ENCODE measurements at regions not wholly inside any gene's neighbourhood (a gene's known extent, or its start where the extent isn't known, plus 50 kb on each side); places are given as distances from the start of the nearest gene placed in this dataset.

DNA sequence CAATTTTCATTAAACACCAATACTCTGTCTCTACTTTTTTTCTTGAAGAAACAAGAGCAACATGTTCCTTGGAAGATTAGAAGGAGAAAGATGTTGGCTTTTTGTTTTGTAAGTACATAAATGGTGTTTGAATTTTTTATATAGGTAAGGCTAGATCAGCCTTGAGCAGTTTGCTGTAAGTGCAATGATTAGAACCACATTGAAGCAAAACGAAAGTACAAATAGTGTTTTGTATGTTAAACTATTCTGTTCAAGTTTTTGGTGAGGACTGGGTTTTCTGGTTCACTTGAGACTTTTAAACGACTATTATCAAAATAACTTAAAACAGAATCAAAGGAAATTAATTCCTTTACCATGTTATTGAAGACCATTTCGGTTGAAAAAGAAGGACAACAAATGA, 162.9 kb upstream of the NRP1 start:
- no peak for DNase-seq (ENCODE audit: low spot score in 2 of 2)
- TF ChIP-seq, protein P1, sequence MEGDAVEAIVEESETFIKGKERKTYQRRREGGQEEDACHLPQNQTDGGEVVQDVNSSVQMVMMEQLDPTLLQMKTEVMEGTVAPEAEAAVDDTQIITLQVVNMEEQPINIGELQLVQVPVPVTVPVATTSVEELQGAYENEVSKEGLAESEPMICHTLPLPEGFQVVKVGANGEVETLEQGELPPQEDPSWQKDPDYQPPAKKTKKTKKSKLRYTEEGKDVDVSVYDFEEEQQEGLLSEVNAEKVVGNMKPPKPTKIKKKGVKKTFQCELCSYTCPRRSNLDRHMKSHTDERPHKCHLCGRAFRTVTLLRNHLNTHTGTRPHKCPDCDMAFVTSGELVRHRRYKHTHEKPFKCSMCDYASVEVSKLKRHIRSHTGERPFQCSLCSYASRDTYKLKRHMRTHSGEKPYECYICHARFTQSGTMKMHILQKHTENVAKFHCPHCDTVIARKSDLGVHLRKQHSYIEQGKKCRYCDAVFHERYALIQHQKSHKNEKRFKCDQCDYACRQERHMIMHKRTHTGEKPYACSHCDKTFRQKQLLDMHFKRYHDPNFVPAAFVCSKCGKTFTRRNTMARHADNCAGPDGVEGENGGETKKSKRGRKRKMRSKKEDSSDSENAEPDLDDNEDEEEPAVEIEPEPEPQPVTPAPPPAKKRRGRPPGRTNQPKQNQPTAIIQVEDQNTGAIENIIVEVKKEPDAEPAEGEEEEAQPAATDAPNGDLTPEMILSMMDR (IDR thresholded peaks at IDR 0.05), result no peak
- TF ChIP-seq POLR2A (IDR thresholded peaks at IDR 0.05), result no peak
- intact Hi-C loops (cut with DNase I; ENCODE audit: low total_unique reads), result no loop called here
- 64% methylated on average over 3 of the region's 3 CpGs for WGBS, 2 donors
- H3K4me3 ChIP-seq (ENCODE audit: low read depth, poor library complexity, severe bottlenecking), result no peak overlapping the region

DNA sequence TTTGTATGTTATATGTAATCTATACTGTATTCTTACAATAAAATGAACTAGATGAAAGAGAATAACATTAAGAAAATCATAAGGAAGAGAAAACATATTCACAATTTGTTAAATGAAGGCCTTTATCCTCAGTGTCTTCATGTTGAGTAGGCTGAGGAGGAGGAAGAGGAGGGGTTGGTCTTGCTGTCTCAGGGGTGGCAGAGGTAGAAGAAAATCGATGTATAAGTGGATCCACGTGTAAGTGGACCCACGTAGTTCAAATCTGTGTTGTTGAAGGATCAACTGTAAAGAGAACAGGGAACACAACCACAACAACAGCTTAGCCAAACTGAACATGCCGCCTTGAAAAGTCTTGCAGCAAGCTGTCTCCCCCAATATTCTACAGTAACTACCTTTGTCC, 161.6 kb upstream of the NRP1 start:
- intact Hi-C loops (cut with DNase I; ENCODE audit: low total_unique reads), result no loop called here
- no peak overlapping the region for H3K4me3 ChIP-seq (ENCODE audit: low read depth, poor library complexity, severe bottlenecking)
- 85% methylated on average over 4 of the region's 4 CpGs for WGBS, 2 donors
- no peak for TF ChIP-seq POLR2A (IDR thresholded peaks at IDR 0.05)
- no peak for DNase-seq (ENCODE audit: low spot score in 2 of 2)

DNA sequence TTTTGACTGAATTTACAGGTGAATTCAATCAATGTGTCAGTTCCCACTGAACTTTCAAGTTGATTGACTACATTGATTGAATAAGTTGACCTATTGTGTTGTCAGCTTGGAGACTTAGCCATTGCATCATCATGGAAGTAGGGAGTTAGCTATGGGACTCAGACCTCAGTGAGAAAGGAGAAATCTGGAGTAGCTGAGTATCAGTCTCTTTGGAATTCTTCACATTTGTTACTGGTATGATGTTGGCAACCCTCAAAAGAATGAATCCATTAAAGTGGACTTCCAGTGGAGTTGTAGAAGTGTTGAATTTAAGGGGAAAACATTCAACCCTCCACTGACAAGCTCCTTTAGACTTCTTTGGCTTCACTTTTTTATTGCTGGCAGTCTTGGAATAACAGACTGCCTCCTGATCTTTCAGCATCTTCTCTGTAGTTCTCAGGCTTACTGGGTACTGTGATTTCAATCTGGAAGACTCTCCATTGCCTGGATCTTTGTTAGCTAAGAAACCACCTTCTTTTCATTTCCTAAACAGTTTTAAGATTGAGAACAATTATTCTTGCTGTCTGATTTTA, 160.3 kb upstream of the NRP1 start:
- intact Hi-C loops (cut with DNase I; ENCODE audit: low total_unique reads), result no loop called here
- DNase-seq (ENCODE audit: low spot score in 2 of 2), result no peak
- TF ChIP-seq, protein P1 (IDR thresholded peaks at IDR 0.05), result no peak
- TF ChIP-seq POLR2A (IDR thresholded peaks at IDR 0.05), result no peak
- H3K4me3 ChIP-seq (ENCODE audit: low read depth, poor library complexity, severe bottlenecking), result no peak overlapping the region

DNA sequence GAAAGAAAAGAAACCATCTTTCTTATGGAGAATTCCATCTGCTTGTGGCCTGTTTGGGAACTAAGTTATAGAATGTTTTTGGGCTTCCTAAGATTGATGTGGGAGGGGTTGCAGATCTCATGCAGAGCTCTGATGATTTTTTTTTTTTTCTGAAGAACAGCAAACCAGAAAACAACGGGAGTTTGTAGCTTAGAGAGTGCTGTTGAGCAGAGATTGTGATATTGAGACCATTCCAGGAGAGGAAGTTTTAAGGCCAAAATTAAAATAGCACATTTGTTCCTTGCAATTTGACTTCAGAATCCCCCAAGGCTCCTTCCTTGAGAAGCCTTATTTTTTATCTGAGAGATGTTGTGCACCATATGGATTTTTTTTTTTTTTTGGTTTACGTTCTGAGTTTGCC, 159.5 kb upstream of the NRP1 start:
- 63 to 68% methylated on average over 2 of the region's 2 CpGs for WGBS, 2 donors
- intact Hi-C loops (cut with DNase I; ENCODE audit: low total_unique reads), result no loop called here
- H3K4me3 ChIP-seq (ENCODE audit: low read depth, poor library complexity, severe bottlenecking), result no peak overlapping the region
- DNase-seq (ENCODE audit: low spot score in 2 of 2), result no peak
- no peak for TF ChIP-seq POLR2A (IDR thresholded peaks at IDR 0.05)
- TF ChIP-seq, protein P1 (IDR thresholded peaks at IDR 0.05), result no peak

DNA sequence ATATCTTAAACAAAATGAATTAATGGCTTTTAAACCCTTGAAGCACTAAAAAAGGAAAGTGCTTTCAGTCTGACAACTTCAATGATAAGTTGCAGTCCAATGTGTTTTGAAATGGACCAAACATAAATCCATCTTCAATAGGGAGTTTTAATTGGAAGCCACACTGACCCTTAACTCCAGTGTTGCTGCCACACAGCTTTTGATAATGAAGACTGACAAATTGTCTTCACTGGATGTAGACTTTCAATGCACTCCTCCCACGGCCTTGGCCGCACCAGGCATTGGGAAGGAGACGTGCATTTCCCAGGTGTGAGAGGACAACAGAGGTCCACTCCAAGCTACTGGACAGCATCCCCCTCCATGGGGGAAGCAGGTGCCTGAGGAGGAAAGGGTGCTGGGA, 159.0 kb upstream of the NRP1 start:
- intact Hi-C loops (cut with DNase I; ENCODE audit: low total_unique reads), result no loop called here
- no peak overlapping the region for H3K4me3 ChIP-seq (ENCODE audit: low read depth, poor library complexity, severe bottlenecking)
- WGBS, 2 donors, result 89 to 99% methylated on average over 3 of the region's 3 CpGs
- TF ChIP-seq, protein P1 (IDR thresholded peaks at IDR 0.05), result no peak
- TF ChIP-seq POLR2A (IDR thresholded peaks at IDR 0.05), result no peak
- DNase-seq (ENCODE audit: low spot score in 2 of 2), result no peak

DNA sequence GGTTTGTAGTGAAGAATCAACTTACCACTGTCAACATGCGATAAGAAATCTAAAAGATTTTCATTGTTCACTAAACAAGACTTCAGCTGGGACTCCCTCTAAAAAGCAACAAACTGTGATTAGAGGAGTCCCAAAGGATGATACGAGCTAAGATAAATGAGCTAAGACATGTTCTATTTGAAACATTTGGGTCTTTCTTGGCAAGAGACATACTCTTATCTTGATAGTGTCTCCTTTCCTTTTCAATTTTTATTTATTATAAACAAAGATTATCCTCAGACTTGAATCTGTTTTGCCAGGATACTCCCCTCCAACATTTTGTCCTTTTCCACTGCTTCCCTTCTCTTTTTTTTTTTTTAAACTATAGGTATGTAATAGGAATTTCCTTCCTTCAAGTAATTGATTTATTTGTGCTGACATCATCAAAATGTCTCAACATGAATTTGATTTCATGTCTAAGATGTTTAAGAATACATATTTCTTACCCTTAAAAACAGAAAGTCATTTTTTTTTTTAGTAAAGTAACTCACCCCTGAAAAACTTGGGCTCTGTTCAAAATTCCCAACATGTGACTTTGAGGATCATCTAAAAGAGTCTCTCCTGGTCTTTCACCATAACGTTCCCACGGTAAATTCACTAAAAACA, 158.4 kb upstream of the NRP1 start:
- intact Hi-C loops (cut with DNase I; ENCODE audit: low total_unique reads), result no loop called here
- 65 to 70% methylated on average over 4 of the region's 4 CpGs for WGBS, 2 donors
- H3K4me3 ChIP-seq (ENCODE audit: low read depth, poor library complexity, severe bottlenecking), result no peak overlapping the region
- DNase-seq (ENCODE audit: low spot score in 2 of 2), result no peak
- TF ChIP-seq POLR2A (IDR thresholded peaks at IDR 0.05), result no peak
- TF ChIP-seq, protein P1 (IDR thresholded peaks at IDR 0.05), result no peak
